GM21717 (cell line): ENCODE measurements at regions not wholly inside any gene's neighbourhood (a gene's known extent, or its start where the extent isn't known, plus 50 kb on each side); places are given as distances from the start of the nearest gene placed in this dataset.
"Not testable (repeated sequence)": the region's sequence is repeated elsewhere in the genome, so short reads cannot be mapped to it uniquely, and the experiment has no call there.

Source experiments
- ATAC-seq: cut with Tn5 transposase; IDR thresholded peaks from one replicate; pipeline ENCODE4 v1.9.1; 2021; ENCODE audit warnings: mild to moderate bottlenecking, moderate library complexity; ENCODE audit not compliant: unreplicated experiment

DNA sequence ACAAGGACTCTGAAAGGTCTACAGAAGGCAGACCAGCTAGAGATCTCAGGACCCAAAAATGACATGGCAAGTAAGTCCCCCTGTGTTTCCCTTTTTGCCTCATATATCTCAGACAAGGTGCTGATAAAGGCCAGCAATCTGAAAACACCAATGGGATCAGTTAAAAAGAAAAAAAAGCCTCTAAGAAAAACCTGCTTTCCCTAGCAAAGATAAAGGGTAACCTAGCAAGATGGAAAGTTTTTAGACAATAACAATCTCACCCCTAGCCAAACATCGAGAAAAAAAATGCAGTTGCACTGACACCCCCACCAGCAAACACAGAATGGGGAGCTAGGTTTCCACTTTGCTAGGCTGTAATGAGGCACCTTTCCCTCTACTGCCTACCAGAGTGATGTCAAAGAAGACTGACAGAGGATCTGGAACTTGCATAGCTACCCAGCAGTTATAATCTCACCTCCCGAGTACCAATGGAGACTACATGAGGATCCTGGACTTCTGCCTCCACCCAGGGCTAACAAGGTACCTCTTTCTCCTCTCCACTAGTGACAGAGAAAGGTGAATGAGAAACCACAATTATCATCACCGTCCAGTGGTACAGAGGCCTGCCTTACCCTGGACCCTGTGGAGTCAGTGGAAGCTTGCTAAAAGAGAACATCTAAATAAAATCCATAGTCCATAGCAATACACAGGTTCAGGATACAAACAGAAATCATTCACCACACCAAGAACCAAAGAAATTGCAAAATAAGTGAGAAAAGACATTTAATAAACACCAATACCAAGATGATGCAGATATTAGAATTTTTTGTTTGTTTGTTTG is 240.8 kb downstream of the ARHGAP12 start:
- no peak for ATAC-seq

DNA sequence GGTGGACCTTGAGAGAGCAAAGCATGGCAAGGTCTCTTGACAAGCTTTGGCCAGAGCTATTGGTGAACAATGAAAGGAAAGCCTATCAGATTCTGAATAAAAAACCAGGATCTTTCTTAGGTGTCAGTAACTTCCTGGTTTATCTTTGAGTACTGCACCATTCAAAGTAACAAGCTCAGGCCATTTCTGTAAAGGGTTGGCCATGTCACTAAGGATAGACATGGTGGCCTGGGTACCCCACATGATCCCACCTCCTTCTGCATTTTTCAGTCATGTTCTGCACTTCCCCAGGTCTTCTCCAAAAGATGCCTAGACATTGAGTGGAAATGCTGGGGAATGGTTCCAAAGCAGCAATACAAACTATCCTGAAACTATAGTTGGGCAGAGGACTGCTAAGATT is 242.0 kb downstream of the ARHGAP12 start:
- ATAC-seq, result no peak

GRCh38 chr10:31683682-31684081 is 244.9 kb downstream of the ARHGAP12 start:
- ATAC-seq, result no peak

DNA sequence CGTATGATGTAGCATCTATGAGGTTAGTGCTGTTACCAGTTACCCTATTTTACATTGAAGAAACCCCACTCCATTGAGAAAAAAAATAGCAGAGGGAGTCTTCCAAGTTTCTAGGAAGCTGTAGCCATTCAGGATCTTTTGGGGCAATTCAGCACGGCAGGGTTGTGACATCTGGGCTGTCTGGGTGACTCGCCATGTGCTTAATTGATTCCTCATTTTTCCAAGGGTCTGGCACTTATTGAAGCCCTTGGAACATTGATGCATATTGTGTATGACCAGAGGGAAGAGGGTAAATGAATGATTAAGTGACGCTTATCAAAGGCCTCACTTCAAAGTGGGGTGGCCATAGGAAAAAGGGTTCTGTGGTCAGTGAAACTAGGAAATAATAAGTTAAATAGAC is 248.7 kb downstream of the ARHGAP12 start:
- ATAC-seq, result no peak

DNA sequence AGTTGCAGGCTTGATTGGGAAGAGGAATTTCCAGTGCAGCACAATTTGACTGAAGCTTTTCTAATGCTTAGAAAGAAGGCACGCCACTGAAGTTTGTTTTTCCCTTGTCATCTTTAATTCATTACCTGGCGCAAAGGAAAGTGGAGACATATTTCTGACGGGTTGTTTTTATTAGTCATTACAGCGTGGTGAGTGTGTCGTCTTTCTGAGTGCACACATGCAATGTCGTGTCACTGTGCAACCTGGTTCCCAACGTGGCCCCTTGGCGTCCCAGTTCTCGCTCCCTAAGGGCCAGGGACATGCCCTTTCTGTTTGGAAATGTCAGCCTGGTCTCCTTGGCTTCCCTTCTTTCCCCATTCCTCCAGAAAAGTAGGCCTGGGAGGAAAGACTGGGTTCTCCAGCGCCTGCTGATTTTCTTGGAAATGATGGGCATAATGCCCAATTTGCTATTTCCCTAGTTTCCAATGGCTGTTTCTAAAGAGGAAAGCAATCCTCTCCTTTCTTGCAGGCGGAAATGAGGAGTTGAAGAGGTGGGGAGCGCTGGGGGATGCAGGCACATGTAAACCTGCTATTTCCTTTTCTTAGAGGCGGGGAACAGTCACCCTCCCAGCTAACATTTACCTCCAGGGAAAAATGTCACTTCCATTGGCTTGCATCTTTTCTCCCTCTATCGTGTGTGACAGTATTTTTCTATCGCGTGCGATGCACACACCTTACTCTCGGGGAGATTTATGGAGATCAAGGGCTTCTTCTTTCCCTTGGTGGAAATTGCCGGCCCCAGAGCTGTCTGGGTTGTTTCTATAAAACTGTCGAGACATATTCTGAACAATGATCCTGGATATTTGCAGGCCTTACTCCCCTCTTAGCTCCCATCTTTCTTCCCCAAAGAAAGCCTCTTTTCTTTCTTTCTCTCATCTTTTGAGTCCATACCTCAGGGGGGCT is 249.8 kb downstream of the ARHGAP12 start:
- ATAC-seq, result no peak

DNA sequence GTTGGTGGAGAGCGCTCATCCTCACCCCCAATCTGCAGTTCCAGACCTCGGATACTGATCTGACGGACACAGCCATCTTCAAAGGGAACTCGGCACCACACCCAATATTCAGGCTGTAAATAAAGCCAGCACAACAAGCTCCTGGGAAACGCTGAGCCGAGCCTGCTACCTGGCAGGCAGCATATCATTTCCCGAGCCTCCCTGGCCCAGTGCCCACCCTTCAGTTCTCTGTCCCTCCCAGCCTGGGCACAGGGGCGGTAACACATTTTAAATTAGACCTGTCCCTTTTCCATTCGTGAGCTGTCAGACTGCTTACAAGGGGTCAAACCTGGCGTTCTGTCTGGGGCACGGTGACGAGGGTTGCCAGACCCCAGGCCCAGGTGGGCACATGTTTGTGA is 250.5 kb downstream of the ARHGAP12 start:
- no peak for ATAC-seq

DNA sequence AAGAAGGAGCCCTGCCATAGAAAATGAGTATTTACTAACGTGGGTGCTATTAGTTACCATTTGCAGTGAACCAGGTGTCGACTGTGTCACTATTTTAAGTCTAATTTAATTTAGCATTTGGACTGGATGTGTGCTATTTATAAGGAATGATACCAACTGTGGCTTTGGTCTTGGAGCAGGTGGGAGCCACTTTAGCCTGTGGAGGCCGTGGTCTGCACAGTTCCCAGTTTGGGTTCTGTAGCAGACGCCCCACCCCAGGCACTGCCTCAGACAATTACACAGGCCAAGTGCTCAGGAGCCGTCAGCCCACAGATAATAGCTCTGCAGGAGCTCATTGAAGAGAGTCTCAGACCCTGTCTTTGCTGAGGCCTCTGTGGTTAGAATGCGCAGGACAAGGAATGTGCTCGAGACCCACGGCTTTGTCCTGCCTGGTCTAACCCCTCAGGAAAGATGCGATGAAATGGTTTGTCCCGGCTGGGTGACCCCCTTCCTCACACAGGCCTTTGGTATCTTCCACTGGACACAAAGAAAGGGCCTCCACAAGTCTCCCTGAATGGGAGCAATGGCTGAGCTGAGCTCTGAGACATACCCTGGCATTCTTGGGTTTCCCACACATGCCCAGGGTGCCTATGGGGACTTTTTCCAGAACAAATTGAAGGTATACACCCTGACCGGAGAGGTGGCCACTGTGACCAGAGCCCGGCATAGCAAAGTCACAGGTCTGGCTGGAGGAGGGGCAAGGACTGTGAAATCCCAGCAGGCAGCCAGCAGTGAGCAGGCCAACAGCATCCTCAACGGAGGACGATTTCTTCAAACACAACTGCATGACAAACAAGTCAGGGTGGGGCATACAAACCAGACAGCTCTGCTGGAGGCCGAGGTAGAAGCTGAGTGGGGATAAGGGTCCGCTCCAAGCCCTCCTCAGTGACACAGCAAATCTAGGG is 251.2 kb downstream of the ARHGAP12 start:
- ATAC-seq, result no peak

- no peak for ATAC-seq
Measured at GRCh38 chr10:31675726-31676125, 252.9 kb downstream of the ARHGAP12 start.

DNA sequence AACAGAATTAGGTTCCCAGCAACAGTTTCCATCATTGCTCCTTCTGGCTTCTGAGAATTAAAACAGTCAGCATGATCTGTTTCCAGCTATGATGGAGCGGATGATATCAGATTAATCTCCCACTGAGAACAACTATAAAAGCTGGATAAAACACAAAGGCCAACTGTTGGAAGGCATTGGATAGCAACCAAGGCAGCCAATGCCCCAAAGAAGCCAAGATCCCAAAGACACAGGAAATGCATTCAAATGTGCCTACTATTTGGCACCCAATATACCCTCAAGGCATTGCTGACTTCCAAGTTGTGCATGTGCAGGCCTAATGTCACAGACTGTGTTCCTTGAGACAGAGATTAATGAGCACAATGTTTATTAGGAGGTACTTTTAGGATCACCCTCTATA is 259.3 kb downstream of the ARHGAP12 start:
- ATAC-seq, result no peak

DNA sequence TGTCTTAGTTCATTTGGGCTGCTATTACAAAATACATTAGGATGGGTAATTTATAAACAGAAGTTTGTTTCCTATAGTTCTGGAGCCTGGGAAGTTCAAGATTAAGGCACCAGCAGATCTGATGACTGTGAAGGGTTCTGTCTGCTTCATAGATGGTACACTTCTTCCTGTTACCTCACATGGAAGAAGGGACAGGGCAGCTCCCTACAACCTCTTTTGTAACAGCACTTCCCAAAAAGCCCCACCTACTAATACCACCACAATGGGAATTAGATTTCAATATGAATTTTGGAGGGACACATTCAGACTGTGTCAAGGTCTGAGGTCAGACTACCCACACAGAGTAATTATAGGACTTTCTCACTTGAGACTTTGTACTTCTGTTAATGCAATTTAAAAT is 260.3 kb downstream of the ARHGAP12 start:
- no peak for ATAC-seq

DNA sequence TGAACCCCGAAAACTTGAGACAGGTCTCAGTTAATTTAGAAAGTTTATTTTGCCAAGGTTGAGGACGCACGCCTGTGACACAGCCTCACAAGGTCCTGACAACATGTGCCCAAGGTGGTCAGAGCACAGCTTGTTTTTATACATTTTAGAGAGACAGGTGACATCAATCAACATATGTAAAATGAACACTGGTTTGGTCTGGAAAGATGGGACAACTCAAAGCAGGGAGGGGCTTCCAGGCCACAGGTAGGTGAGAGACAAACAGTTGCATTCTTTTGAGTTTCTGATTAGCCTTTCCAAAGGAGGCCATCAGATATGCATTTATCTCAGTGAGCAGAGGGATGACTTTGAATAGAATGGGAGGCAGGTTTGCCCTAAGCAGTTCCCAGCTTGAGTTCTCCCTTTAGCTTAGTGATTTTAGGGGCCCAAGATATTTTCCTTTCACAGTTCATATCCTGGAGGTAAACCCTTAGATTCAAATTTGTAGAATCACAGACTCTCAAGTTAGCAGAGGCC is 262.8 kb downstream of the ARHGAP12 start:
- not testable (repeated sequence) for ATAC-seq

- ATAC-seq, result no peak
Measured at GRCh38 chr10:31664803-31665202, 263.8 kb downstream of the ARHGAP12 start.

- ATAC-seq, result not testable (repeated sequence)
Measured at GRCh38 chr10:31664071-31664470, 264.6 kb downstream of the ARHGAP12 start.

- no peak for ATAC-seq
Measured at GRCh38 chr10:31660300-31660699, 268.3 kb downstream of the ARHGAP12 start.

GRCh38 chr10:31659665-31660064 is 269.0 kb downstream of the ARHGAP12 start:
- ATAC-seq, result no peak

DNA sequence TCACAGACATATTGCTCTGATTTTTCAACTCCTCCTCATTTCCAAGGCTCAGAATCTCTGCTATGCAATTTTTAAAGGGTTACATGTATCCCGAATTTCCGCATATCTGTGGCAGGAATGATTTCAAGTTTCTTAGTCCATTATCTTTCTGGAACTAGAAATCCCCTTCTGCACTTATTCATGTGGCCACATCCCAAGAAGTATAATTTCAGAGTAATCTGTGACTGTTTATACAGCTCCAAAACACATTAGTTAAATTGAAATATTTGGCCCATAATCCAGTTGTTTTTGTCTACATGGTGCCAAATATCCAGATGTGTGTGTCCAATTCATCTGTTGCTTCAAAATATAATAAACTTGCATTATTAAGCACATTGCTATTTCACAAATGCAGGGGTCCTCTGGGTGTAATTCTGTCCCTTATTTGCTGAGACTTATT is 271.2 kb downstream of the ARHGAP12 start:
- ATAC-seq, result no peak

- no peak for ATAC-seq
Measured at GRCh38 chr10:31656851-31657433, 271.7 kb downstream of the ARHGAP12 start.

GRCh38 chr10:31652038-31652437 is 276.6 kb downstream of the ARHGAP12 start:
- ATAC-seq, result no peak

GRCh38 chr10:31650010-31650409 is 278.6 kb downstream of the ARHGAP12 start:
- ATAC-seq, result no peak

DNA sequence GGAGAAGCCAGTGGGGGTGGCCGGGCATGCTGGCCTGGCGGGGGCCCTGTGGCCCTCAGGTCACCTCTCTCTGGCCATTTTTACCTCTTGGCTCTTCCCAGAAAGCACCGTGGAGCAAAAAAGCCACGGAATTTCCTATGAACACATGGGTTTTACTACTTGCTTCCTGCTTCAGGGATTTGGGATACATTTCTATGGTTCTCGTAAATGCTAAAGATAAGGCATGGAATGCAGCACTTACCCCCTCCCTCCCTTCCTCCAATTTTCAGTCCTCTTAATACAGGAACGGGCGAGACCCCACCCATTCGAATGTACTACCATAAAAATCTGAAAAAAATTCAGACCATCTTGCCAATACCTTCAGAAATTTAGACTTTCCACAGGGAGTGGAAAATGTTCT is 279.7 kb downstream of the ARHGAP12 start:
- no peak for ATAC-seq
